NCI-H1092 treated with DMSO at 0.1 percent for 48 hours (cell line): ENCODE measurements at regions not wholly inside any gene's neighbourhood (a gene's known extent, or its start where the extent isn't known, plus 50 kb on each side); places are given as distances from the start of the nearest gene placed in this dataset.
"Not testable (repeated sequence)": the region's sequence is repeated elsewhere in the genome, so short reads cannot be mapped to it uniquely, and the experiment has no call there.

Experiments used
- DNase-seq: peaks from one replicate; lab custom pipeline; 2025; lab: John Stamatoyannopoulos, UW

DNA sequence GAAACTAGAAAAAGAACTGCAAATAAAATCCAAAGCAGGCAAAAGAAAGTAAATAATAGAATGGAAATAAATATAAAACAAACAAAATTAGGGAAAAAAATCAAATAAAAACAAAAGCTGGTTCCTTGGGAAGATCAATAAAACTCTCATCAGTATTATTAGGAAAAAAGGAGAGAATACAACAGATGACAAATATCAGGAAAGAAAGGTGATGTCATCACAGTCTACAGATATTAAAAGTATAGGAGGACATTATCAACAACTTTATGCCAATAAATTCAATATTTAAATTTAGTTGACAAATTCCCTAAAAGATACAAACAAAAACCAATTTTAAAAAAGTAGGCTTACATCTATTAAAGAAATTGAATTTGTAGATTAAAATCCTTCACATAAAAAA lies 107.4 kb upstream of the FOXN3 start:
- no peak for DNase-seq

GRCh38 chr14:89521988-89522387 lies 105.0 kb upstream of the FOXN3 start:
- DNase-seq: no peak

- DNase-seq: no peak
These were observed 102.0 kb upstream of the FOXN3 start for GRCh38 chr14:89519040-89519439.

DNA sequence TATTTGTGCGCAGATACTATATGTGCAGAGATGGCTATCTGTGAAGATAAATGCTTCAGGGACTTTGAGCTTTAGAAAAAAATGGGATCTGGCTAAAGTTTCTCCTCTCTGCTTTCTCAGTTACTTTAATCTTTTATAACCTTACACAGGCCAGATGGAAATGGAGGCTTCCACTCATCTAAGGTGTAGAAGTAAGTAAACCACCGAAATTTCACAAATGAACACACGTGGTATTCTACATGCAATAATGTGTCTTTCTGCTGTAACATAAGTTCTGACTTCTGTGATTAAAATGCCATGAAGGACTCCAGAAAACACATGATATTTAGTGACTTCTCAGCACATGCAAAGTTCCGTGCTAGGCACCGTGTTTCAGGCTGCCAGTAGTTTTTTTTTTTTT lies 99.1 kb upstream of the FOXN3 start:
- no peak for DNase-seq

- no peak for DNase-seq
These were observed 97.6 kb upstream of the FOXN3 start for GRCh38 chr14:89514601-89515000.

DNA sequence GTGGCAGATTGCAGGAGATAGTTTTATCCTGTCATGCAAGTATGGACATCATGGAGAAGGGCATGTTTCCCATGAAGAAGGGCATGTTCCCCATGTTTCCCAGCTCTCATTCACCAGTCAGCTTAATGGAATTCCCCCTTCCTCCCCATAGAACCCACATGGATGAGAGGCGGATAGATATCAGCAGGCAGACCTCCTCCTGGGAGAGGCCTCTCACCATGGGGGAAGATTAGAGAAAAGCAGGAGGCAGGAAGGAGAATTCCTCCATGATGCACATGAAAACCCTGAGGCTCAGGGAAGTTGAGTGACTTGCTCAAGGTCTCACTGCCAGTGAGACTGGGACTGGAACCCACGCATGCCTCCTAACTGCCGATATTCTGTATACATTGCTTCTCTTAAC lies 92.9 kb upstream of the FOXN3 start:
- no peak for DNase-seq

GRCh38 chr14:89508863-89509262 lies 91.8 kb upstream of the FOXN3 start:
- no peak for DNase-seq

- no peak for DNase-seq
These were observed 91.0 kb upstream of the FOXN3 start for GRCh38 chr14:89507926-89508460.

DNA sequence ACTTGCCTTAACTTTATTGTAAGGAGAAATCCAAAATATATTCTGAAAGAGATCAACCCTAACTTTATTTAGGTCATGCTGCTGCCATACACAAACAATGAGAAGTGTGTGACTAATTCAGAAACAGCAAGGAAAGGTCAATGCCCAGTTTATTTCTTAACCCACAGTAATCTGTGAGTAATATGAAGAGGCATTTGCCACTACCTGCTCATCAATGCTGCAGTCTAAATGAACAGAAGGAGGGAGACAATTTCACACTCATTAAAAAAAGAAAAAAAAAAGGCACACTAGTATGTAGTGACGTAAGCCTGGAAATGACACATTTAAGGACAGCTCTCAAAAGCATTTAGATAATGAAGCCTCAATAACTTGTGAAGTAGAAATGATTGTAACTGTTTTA lies 90.5 kb upstream of the FOXN3 start:
- DNase-seq: no peak

DNA sequence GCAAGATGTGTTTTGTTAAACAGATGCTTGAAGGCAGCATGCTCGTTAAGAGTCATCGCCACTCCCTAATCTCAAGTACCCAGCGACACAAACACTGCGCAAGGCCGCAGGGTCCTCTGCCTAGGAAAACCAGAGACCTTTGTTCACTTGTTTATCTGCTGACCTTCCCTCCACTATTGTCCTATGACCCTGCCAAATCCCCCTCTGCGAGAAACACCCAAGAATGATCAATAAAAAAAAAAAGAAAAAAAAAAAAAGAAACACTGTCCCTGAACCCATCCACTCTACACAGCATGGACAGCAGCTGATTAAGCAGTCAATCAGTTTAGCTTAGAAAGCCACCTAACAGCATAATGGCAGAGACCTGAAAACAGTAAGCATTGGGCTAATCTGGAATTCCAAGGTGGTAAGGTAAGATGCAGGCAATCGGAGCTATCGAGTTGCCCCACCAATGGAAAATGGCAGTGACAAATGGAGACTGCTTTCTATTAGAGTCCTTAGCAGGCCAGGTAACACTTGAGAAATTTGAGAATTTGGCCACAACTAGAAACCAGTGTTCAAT lies 89.9 kb upstream of the FOXN3 start:
- DNase-seq: not testable (repeated sequence)

GRCh38 chr14:89504602-89505313 lies 87.7 kb upstream of the FOXN3 start:
- no peak for DNase-seq

DNA sequence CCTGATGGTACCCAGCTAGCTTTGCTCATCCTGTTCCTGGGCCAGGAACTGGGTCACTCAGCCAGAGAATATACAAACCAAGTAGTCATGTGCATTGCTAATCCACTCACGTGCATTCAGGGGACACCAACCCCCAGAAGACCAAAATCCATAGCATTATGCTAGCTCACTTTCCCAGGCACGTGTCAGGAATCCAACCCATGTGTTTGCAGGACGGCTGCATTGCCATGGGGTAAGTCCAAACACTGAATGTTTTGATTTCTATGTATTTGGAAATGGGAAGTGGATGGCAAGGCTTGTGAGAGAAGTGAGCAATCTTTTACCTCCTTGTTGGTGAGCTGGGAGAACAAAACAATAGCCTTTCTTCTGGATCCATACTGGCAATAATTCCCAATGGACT lies 87.1 kb upstream of the FOXN3 start:
- DNase-seq: no peak

- DNase-seq: no peak
These were observed 86.5 kb upstream of the FOXN3 start for GRCh38 chr14:89503431-89503996.

DNA sequence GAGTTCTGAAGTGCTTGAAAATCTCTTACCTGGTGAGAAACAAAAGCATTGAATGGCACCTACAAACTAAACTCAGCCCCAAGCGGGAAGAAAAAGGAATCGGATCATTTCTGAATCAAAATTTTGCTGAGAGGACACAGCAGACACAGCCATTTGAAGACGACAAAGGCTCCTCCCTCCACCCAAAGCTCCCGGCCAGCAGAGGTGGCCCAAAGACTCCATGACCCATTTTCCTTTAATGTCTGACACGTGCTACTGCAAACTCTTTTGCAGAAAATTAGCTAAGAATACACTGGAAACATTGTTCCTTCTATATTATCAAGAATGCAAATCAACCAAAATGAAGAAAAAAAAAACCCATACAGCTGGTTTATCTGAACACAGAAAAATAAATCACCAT lies 85.9 kb upstream of the FOXN3 start:
- DNase-seq: no peak

DNA sequence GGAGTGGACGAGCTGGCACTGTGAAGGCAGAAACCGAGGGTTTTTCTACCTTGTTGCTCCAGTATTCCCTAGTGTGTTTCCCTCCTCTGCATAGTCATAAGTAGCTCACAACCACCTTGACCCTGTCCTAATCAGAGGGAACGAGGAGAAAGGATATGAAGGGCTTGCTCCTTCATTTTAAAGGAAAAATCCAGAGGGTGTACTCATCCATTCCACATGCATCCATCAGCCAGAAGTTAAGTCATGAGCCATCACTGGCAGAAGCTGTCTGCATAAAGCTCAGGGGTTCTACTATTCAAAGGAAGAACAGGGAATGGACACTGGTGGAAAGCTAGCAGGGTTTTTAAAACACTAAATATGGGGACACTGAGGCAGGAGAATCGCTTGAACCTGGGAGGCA lies 84.3 kb upstream of the FOXN3 start:
- DNase-seq: no peak

DNA sequence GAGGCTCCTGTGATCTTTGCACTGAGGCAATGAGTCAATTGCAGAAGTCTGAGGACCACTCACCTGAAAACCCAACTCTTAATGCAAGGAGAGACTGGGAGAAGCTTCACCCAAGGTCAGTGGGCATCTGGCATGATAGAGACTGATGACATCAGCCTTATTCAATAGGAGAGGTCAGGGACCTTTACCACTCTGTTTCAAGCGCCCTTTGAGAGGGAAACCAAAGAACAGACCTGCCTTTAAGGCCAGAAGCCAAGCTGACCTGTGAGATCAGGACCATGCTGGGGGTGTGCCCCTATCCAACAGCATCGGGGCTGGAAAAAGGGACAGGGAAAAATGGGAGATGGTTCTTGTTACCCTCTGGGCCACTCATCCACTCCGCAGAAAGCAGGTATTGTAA lies 83.3 kb upstream of the FOXN3 start:
- DNase-seq: no peak

- no peak for DNase-seq
These were observed 81.8 kb upstream of the FOXN3 start for GRCh38 chr14:89498878-89499277.

- no peak for DNase-seq
These were observed 78.7 kb upstream of the FOXN3 start for GRCh38 chr14:89495718-89496117.

DNA sequence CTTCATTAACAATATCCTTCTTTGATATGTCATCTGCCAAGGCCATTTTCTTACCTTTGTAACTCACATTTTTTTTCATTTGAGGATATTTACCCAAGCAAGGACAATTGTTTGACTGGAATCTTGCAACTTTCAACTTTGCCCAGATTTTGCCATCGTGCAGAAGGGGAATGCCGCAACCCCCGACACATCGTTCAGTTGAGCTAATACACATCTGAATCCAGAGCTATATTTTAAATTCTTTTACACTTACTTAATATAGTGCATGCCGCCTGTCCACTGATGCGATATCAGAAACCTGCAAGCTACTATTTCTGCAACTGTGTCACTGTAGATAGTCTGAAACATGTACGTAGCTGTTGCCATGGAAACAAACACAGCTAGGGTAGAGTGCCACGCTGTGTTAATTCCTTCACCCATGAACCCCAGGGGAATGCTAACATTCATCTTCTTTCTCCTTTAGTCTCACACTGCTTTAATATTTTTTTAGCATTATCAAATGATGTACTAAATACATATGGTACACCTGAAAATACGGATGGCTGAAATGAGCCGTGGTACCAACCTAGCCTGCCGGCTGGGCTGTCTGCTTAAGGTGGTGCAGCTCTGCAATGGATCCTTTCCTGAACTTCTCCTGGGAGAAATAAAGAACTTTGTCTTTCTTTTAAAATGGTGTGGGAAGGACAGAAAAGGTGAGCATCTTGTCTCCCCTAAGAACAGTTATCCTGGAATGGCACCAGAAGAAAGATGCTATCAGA lies 77.0 kb upstream of the FOXN3 start:
- no peak for DNase-seq

DNA sequence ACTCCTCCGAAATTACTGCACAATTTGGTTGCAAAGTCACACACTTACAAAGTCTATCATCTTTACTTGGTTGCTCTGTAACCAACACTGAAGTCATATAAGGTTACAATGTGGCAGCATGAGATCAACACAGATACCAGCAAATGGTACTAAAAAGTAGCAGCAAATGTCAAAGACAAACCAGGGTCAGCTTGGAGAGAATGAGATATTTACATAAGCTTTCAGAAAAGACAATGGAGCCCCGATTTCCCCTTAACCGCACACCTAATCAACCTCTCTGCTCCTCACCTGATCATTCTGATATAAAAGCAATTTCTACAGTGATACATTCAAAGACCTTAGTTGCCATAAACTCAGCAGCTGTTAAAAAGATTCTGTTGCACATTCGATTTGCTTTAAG lies 76.4 kb upstream of the FOXN3 start:
- no peak for DNase-seq

DNA sequence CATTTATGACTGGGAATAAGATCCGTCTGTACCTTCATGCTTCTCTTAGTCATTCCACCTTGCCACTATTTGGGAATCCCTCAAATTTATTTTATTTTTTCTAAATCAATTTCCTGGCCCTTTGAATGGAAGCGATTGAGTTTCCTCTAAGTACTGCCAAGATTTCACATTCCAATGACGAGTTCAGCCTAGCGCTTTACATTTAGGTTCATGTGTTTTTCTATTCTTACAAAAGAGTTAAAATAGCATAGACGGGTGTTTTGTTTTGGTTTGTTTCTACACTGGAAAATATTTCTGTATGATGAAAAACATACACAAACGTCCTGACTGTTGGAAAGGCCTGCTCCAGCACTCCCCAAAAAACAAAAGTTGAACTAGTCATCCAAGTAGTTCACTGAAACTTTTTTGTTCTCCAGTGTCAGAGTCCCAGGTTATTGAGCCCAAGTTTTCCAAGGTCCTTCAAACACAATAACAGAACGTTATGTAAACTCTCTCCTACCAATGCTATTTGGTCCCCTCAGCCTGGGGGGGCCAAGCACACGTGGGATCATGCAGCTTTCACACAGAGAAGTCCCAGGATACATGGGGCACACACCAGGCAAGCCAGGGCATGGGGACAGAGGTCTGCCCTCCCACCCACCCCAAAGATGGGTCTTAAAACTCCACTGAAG lies 74.8 kb upstream of the FOXN3 start:
- no peak for DNase-seq

DNA sequence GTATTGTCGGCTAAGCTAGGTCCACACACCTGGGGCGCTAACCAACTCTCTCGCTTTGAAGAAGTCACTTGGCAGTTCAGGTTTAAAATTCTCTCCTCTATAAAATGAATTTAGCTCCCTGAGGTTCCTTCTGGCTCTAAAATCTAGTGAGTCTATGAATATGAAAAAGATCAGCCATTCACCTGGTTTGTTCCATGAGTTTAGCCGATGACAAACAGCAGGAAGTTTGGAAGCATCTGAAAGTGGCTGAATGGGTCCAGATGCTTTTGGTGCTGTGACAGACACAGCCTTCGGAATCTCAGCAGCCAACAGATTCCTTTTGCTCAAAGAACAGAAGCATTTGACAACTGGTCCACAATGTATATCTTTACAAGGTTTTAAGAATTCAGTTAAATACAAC lies 73.4 kb upstream of the FOXN3 start:
- no peak for DNase-seq
